ENCODE measurements at regions not wholly inside any gene's neighbourhood (a gene's known extent, or its start where the extent isn't known, plus 50 kb on each side); places are given as distances from the start of the nearest gene placed in this dataset.
A peak's percentile ranks its signal among the peaks of the same experiment; 100 is the strongest.
"Not testable (repeated sequence)": the region's sequence is repeated elsewhere in the genome, so short reads cannot be mapped to it uniquely, and the experiment has no call there.

DNA sequence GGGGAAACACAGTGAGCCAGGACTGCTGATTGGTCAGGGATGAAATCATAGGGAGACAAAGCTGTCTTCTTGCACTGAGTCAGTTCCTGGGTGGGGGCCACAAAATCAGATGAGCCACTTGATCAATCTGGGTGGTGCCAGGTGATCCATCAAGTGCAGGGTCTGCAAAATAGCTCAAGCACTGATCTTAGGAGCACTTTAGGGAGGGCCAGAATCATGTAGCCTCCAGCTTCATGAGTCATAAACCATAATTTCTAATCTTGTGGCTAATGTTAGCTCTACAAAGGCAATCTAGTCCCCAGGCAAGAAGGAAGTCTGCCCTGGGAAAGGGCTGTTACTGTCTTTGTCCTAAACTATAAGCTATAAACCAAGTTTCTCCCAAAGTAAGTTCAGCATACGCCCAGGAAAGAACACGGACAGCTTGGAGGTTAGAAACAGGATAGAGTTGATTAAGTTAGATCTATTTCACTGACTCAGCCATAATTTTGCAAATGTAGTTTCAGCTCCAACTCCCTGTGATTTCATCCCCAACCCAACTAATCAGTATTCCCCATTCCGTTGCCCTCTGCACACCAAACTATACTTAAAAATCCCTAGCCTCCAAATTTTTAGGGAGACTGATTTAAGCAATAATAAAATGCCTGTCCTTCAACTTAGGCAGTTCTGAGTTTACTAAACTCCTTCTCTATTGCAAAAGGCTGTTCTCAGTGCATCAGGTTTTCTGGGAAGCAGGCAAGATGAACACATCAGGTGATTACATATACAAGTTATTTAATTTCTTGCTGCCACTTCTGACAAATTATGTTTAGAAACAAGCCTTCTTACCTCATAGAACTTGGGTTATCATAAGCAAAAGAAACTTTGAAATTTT, 226.9 kb upstream of the SPOPL start:
- DNase-seq, result no peak

DNA sequence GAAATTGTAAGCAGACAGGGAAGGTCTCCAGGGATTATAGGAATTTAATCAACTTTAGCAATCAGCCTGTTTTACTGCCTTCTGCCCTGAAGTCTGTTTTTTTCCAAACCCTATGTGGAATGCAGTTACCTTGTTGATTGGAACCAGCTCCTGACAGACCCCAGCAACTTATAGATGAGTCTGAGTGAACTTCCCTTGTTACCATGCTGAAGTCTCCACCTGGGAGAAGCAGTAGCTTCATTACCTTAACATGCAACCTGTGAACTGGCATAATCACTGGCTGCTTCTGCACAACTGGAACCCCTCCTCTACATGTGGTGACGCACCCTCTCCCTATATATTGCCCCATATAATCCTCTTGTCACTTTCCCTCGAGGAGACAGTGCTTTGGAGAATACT, 226.3 kb upstream of the SPOPL start:
- no peak for DNase-seq

- no peak for DNase-seq
Observed at GRCh38 chr2:138275881-138276280, 225.7 kb upstream of the SPOPL start.

DNA sequence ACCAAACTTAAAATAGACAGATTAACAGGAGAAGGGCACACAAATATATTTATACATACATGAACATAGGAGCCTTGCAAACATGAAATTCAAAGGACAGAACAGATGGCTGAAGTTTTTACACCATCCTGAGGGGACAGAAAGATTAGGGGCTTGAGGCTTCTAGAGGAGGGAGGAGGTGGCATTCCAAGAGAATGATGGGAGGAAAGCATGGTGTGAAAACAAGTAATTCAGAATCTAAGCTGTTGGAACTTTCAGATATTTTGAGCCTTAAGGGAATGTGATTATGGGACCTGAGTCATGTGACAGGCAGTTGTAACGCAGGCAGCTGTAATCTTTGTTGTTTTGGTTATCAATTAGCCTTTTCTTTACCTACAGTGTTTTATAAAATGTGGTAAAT, 225.2 kb upstream of the SPOPL start:
- peak; percentile 4 for DNase-seq

GRCh38 chr2:138277062-138277461, 224.5 kb upstream of the SPOPL start:
- no peak for DNase-seq

GRCh38 chr2:138279871-138280270, 221.7 kb upstream of the SPOPL start:
- no peak for DNase-seq

DNA sequence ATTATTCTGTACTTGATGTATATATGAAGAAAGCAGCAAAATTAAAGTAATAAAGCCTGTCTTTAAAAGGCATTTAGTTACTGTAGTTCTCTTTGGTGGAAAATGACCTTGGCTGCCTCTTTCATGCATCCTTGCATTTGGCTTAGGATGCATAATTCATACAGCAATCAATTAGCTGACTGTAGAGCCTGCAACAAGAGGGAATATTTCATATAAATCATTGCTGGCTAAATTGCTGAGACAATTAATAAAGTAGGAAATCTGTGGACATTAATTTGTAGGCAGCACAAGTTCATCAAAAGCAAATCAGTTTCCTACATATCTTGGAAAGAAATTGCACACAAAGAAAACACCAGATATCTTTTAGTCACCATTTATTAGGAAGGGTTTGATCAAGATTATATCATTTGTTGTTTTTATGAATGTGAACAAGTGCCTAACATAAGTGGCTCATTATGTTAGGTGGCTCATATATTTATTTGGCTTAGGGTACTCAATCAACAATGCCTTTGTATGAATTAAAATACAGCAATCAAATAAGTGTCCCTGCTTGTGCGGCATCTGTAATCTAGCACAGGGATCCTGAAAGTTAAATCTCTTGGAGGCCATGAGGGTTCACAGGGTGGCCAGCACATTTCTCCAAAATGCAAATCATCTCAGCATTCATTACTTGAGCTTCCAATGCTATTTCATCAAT, 220.4 kb upstream of the SPOPL start:
- DNase-seq, result no peak

DNA sequence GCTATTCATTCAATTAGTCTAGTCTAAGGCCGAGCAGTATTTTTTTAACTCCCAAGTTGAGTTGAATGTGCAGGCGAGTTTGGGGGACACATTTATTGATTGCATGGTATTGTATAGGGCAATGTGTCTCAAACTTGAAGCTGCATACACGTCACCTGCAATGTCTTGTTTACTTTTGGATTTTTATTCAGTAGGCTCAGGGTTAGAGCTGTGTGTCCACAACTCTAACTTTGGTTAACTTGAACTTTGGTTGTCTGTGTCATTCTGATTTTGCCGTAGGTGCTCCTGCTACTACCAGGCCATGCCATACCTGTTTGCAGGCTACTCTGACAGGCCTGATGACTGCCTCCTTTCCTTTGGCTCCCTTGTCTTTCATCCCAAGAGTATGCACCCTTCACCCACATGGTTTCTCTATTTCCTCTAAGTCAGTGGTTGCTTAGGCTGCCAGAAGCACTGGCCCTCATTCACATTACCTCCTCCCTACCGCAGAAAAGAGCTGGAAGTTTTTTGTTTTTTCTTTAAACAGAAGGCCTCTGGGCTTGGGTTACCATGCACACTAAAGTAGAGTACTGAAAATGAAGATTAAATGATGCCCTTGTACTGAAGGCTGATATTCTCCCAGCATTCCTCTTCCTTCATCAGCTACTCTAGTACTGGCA, 219.4 kb upstream of the SPOPL start:
- DNase-seq, result no peak

DNA sequence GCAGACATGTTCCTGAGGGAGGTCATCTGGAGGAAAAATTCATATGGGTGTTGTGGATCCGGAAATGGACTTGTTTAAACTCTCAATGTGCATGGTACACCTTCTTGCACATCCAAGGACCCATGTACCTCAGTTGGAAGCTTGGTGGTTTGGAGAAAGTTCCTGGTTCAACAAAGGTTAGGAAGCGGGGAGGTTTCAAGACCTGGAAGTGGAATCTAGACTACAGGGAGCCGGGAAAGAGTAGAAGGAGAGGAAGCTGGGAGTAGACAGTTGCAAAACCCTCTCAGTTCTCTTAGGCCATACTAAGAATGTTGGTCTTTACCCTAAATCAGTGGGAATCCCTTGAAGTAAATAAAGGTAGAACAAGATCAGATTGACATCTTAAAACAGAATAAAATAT, 209.8 kb upstream of the SPOPL start:
- no peak for DNase-seq

DNA sequence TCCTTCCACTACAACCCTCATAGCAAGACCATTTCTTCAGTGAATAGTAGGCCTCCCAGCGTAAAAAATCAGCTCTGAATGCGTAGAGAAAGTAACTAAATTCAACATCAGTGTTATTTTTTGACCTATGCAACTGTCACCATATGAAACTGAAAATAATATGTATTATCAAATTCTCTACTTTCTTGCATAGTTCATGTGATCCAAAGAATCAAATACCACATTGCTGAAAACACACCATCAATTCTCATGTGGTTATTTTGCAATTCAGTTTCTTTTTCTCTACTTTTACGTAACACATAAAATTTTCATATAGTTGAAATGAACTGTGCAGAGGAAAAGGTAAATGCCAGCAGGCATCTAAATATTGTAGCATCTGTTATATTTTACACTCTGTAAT, 208.5 kb upstream of the SPOPL start:
- no peak for DNase-seq

DNA sequence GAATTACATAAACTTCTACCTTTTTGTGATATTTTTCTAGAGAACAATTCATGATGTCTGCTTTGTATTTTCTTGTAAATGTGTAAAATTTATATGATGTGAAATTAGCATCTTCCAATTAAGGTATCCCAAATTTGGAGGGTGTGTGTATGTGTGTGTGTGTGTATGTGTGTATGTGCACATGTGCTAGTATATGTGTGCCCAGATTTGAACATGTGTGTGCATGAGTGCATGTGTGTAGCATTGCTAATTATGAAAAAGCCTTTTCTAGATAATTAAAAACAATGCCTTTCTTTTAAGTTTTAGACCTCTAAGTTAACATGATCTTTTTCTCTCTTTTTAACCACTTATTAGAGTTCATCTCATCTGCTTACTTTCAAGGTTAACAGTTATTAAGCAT, 208.0 kb upstream of the SPOPL start:
- DNase-seq, result no peak

DNA sequence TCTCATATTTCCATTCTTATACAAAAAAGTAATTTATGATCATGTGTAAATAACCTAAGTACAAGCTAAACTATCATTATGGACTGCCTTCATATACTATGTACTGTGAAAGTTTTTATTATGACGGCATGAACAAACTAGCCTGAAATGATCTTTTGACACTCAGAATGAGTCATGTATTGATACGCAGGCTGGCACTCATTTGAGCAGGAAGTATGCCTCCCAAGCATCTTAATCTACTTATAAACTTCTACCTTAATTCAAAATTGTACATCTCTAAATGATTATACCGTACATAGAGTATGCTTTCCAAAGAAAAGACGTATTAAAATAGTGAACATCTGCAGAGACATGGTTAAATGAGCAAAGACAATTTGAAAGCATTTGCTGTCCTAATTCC, 207.1 kb upstream of the SPOPL start:
- DNase-seq, result no peak

GRCh38 chr2:138296365-138296764, 205.2 kb upstream of the SPOPL start:
- no peak for DNase-seq

- DNase-seq, result no peak
Observed at GRCh38 chr2:138298120-138298814, 203.3 kb upstream of the SPOPL start.

- DNase-seq, result no peak
Observed at GRCh38 chr2:138298900-138299299, 202.7 kb upstream of the SPOPL start.

DNA sequence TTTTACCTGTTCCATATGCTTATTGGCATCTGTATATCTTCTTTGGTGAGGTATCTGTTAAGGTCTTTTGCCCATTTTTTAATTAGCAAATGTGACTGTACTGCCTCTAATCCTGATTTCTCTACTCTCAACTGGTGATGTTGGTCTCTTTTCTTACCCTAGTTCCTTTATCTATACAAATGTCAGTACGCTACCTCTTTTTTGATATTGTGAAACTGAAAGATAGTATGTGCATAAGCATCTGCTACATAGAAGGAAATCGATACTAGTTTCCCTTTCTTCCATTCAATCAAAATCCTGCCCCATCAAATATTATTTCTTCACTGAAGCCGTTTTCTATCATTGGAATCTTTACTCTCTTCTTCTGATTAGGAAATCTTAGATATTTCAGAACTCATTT, 194.9 kb upstream of the SPOPL start:
- DNase-seq, result no peak

GRCh38 chr2:138307099-138307498, 194.5 kb upstream of the SPOPL start:
- DNase-seq, result no peak

GRCh38 chr2:138309760-138310159, 191.8 kb upstream of the SPOPL start:
- DNase-seq, result no peak

GRCh38 chr2:138312061-138312460, 189.5 kb upstream of the SPOPL start:
- DNase-seq, result no peak

DNA sequence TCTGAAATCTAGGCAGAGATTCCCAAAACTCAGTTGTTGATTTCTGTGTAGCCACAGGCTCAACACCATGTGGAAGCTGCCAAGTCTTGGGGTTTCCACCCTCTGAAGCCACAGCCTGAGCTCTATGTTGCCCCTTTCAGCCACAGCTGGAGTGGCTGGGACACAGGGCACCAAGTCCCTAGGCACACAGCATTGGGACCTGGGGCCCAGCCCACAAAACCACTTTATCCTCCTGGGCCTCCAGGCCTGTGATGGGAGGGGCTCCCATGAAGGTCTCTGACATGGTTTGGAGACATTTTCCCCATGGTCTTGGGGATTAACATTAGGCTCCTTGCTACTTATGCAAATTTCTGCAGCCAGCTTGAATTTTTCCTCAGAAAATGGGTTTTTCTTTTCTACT, 186.0 kb upstream of the SPOPL start:
- DNase-seq, result not testable (repeated sequence)

GRCh38 chr2:138319616-138320015, 182.0 kb upstream of the SPOPL start:
- no peak for DNase-seq

DNA sequence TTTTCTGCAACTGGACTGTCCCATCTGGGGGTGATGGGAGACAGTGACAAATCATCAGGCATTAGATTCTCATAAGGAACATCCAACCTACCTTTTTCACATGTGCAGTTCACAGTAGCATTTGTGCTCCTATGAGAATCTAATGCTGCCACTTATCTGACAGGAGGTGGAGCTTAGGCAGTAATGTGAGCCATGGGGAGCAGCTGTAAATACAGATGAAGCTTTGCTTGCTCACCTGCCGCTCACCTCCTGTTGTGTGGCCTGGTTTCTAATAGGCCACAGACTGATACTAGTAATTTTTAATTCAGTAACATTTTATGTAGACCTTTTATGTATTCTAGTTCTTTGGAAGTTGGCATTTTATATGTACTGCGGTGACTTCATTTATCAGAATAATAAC, 180.1 kb upstream of the SPOPL start:
- no peak for DNase-seq

DNA sequence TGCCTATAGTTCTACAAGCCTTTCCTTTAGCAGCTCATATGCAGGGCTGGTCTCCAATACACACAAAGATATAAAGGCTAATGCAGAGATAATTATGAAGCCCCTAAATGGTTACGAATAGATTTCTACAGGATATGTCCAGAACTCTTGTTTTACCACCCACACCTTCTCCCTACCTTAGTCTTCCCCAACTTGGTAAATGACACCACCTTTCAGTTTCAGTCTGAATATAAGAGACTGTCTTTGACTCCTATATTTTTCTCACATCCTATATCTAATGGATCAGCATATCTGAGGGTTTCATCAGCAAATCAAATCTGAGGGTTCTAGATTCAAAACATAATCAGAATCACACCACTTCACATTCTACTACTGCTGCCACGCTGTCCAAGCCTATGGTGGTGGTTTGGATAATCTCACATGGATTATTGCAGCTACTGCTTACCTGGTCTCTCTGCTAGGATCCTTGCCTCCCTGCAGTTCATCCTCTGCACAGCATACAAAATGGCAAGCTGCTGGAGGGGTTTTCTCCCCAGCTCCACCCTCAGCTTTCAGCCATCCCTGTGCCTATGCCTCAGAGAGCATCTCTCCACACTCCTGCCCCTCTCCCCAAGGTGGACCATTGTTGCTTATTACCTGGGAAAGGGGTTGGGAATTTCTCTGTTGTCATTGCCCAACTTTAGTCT, 178.0 kb upstream of the SPOPL start:
- DNase-seq, result no peak
